Fibroblast of lung (primary cell): ENCODE measurements at regions not wholly inside any gene's neighbourhood (a gene's known extent, or its start where the extent isn't known, plus 50 kb on each side); places are given as distances from the start of the nearest gene placed in this dataset.
"Not testable (repeated sequence)": the region's sequence is repeated elsewhere in the genome, so short reads cannot be mapped to it uniquely, and the experiment has no call there.

ENCODE experiments used
- CTCF ChIP-seq, 2 donors: IDR thresholded peaks in 1 of 2; conservative IDR thresholded peaks in 1 of 2; 1 replicate in 1 of 2; 2 replicates in 1 of 2; pipeline ENCODE4 v1.5.1; 2011 to 2012; ENCODE audit warnings: low read length in 2 of 2, control low read depth in 1 of 2, inconsistent platforms in 1 of 2, low read depth in 1 of 2, mild to moderate bottlenecking in 1 of 2
- EZH2 ChIP-seq: IDR thresholded peaks from 2 replicates; pipeline ENCODE4 v1.5.1; 2012; ENCODE audit warnings: low read length, control low read depth, mild to moderate bottlenecking; ENCODE audit errors: missing control alignments

GRCh38 chr9:38500171-38500570 is 75.9 kb upstream of the IGFBPL1 start:
- not testable (repeated sequence) for TF ChIP-seq CTCF (conservative IDR thresholded peaks at IDR 0.05 in 1 of 2, IDR thresholded peaks at IDR 0.05 in 1 of 2; ENCODE audit: low read depth in 1 of 2, low read length in 2 of 2); EZH2
